H1 (cell line): ENCODE measurements at regions not wholly inside any gene's neighbourhood (a gene's known extent, or its start where the extent isn't known, plus 50 kb on each side); places are given as distances from the start of the nearest gene placed in this dataset.

Experiments
- CTCF ChIA-PET: fragments of 300-600 bp; sonication (Branson Sonifier 250); formaldehyde crosslinking; loops from one replicate; lab custom pipeline; 2021; ENCODE audit not compliant: partially characterized antibody; lab: Charles Lee
- POLR2A ChIA-PET: fragments of 300-600 bp; sonication (Branson Sonifier 250); formaldehyde crosslinking; loops from one replicate; lab custom pipeline; 2021; ENCODE audit warnings: inconsistent platforms; ENCODE audit not compliant: partially characterized antibody; lab: Charles Lee
- DNase-seq, 2 experiments: peaks; one replicate each; pipeline versions ENCODE4 v3.0.0 to v3.0.0-alpha.2; 2010 to 2022; ENCODE audit warnings: low spot score in 2 of 2, low read depth in 1 of 2, mixed read lengths in 1 of 2
- FAIRE-seq: peaks from 2 replicates; lab custom pipeline; 2011; peaks lifted over from hg19 to GRCh38; lab: Jason Lieb, UNC
- H2AFZ ChIP-seq: 2 replicates; pipeline ENCODE4 v1.8.1; 2012; ENCODE audit warnings: low read length, inconsistent platforms
- H2AK5ac ChIP-seq: 2 replicates; pipeline ENCODE4 v1.6.1; 2013; ENCODE audit warnings: low read depth, low read length
- H2BK120ac ChIP-seq: replicated peaks from 2 replicates; pipeline ENCODE3; 2013; ENCODE audit warnings: low read depth, low read length, inconsistent platforms
- H2BK12ac ChIP-seq: 2 replicates; pipeline ENCODE4 v1.6.1; 2013; ENCODE audit warnings: low read depth, low read length
- H2BK15ac ChIP-seq: 2 replicates; pipeline ENCODE4 v1.6.1; 2013; ENCODE audit warnings: low read length
- H2BK20ac ChIP-seq: 2 replicates; pipeline ENCODE4 v1.6.1; 2013; ENCODE audit warnings: low read length
- H2BK5ac ChIP-seq: 2 replicates; pipeline ENCODE4 v1.6.1; 2013; ENCODE audit warnings: low read depth, low read length
- H3K14ac ChIP-seq: 2 replicates; pipeline ENCODE4 v1.6.1; 2013; ENCODE audit warnings: inconsistent platforms; ENCODE audit not compliant: insufficient read length
- H3K18ac ChIP-seq: 2 replicates; pipeline ENCODE4 v1.6.1; 2013; ENCODE audit warnings: low read length; ENCODE audit errors: extremely low read depth
- H3K23ac ChIP-seq: 2 replicates; pipeline ENCODE4 v1.6.1; 2013; ENCODE audit warnings: inconsistent platforms; ENCODE audit not compliant: insufficient read length
- H3K23me2 ChIP-seq: 2 replicates; pipeline ENCODE4 v1.6.1; 2013; ENCODE audit warnings: low read depth, low read length
- H3K27ac ChIP-seq: 2 replicates; pipeline ENCODE4 v1.6.1; 2011; ENCODE audit warnings: low read depth, low read length, inconsistent platforms
- H3K27me3 ChIP-seq, 4 experiments: replicated peaks in 1 of 4; 1 replicate in 1 of 4; 2 replicates in 3 of 4; pipeline versions ENCODE4 v1.6.1 to v1.8.1; 2011 to 2013; ENCODE audit warnings: low read length in 3 of 4, mild to moderate bottlenecking in 3 of 4, inconsistent platforms in 2 of 4, mixed read lengths in 2 of 4, moderate library complexity in 1 of 4; ENCODE audit not compliant: control insufficient read depth in 3 of 4, insufficient read depth in 3 of 4; ENCODE audit errors: extremely low read depth in 1 of 4
- H3K36me3 ChIP-seq, 4 experiments: 2 replicates each; pipeline versions ENCODE4 v1.6.1 to v1.8.1; 2011 to 2013; ENCODE audit warnings: mild to moderate bottlenecking in 4 of 4, low read length in 3 of 4, moderate library complexity in 2 of 4, control low read depth in 1 of 4, inconsistent platforms in 1 of 4; ENCODE audit not compliant: insufficient read depth in 4 of 4, control insufficient read depth in 2 of 4
- H3K4ac ChIP-seq: replicated peaks from 2 replicates; pipeline ENCODE3; 2013; ENCODE audit warnings: low read length, low read depth, mixed read lengths, inconsistent platforms; ENCODE audit not compliant: insufficient read length
- H3K4me1 ChIP-seq, 4 experiments: replicated peaks in 1 of 4; 1 replicate in 1 of 4; 2 replicates in 3 of 4; pipeline versions ENCODE4 v1.6.1 to v1.8.1; 2011 to 2013; ENCODE audit warnings: low read length in 3 of 4, inconsistent platforms in 2 of 4, mixed read lengths in 1 of 4; ENCODE audit not compliant: insufficient read depth in 4 of 4, control insufficient read depth in 3 of 4
- H3K4me2 ChIP-seq, 2 experiments: 2 replicates each; pipeline versions ENCODE4 v1.6.1 to v1.8.1; 2011 to 2013; ENCODE audit warnings: low read depth in 2 of 2, low read length in 2 of 2, control low read depth in 1 of 2, inconsistent platforms in 1 of 2, mild to moderate bottlenecking in 1 of 2; ENCODE audit not compliant: insufficient read depth in 1 of 2
- H3K4me3 ChIP-seq, 4 experiments: fragments of 200-600, 300-600 bp in 1 of 4; sonication (generic), shearing (Covaris generic), sonication (Bioruptor Twin) in 1 of 4; 2 replicates each; pipeline versions ENCODE4 v1.5.1 to v1.8.1; 2011 to 2016; ENCODE audit warnings: low read length in 4 of 4, low read depth in 3 of 4, control low read depth in 2 of 4, inconsistent platforms in 2 of 4, mild to moderate bottlenecking in 2 of 4, mixed read lengths in 1 of 4, moderate library complexity in 1 of 4; ENCODE audit not compliant: insufficient read depth in 2 of 4; ENCODE audit errors: extremely low read depth in 1 of 4
- H3K56ac ChIP-seq: replicated peaks from 2 replicates; pipeline ENCODE3; 2013; ENCODE audit warnings: low read depth, mild to moderate bottlenecking, mixed read lengths, low read length, inconsistent platforms; ENCODE audit not compliant: insufficient read length
- H3K79me1 ChIP-seq: 2 replicates; pipeline ENCODE4 v1.6.1; 2013; ENCODE audit warnings: low read depth, low read length, control low read depth
- H3K79me2 ChIP-seq, 2 experiments: 2 replicates each; pipeline versions ENCODE4 v1.6.1 to v1.8.1; 2012 to 2013; ENCODE audit warnings: low read length in 2 of 2, mild to moderate bottlenecking in 2 of 2, inconsistent platforms in 1 of 2; ENCODE audit not compliant: insufficient read depth in 2 of 2, control insufficient read depth in 1 of 2
- H3K9ac ChIP-seq, 4 experiments: replicated peaks in 1 of 4; 1 replicate in 1 of 4; 2 replicates in 3 of 4; pipeline versions ENCODE4 v1.6.1 to v1.8.1; 2011 to 2013; ENCODE audit warnings: low read depth in 3 of 4, low read length in 3 of 4, control low read depth in 2 of 4, mild to moderate bottlenecking in 2 of 4, moderate library complexity in 2 of 4, inconsistent platforms in 1 of 4; ENCODE audit errors: extremely low read depth in 1 of 4
- H3K9me3 ChIP-seq, 2 experiments: 2 replicates each; pipeline versions ENCODE4 v1.6.1 to v1.8.1; 2012 to 2013; ENCODE audit warnings: mild to moderate bottlenecking in 2 of 2, moderate library complexity in 2 of 2, control low read depth in 1 of 2, inconsistent platforms in 1 of 2, low read depth in 1 of 2, low read length in 1 of 2, mixed read lengths in 1 of 2; ENCODE audit not compliant: insufficient read depth in 2 of 2
- H4K20me1 ChIP-seq, 2 experiments: replicated peaks in 1 of 2; 2 replicates each; pipeline versions ENCODE3 to v1.8.1; 2011 to 2013; ENCODE audit warnings: inconsistent platforms in 2 of 2, low read length in 2 of 2, mild to moderate bottlenecking in 1 of 2; ENCODE audit not compliant: insufficient read depth in 2 of 2, control insufficient read depth in 1 of 2
- H4K5ac ChIP-seq: 2 replicates; pipeline ENCODE4 v1.6.1; 2013; ENCODE audit warnings: low read length, low read depth, mixed read lengths, inconsistent platforms; ENCODE audit not compliant: insufficient read length
- H4K8ac ChIP-seq: 2 replicates; pipeline ENCODE4 v1.8.0; 2013; ENCODE audit warnings: mild to moderate bottlenecking, moderate library complexity, low read length, inconsistent platforms; ENCODE audit not compliant: insufficient read depth; ENCODE audit errors: extremely low read depth
- H4K91ac ChIP-seq: replicated peaks from 2 replicates; pipeline ENCODE3; 2013; ENCODE audit warnings: low read length, mixed read lengths, inconsistent platforms; ENCODE audit not compliant: insufficient read length
- CBX5 ChIP-seq: fragments of 300-800, 300-1000 bp; sonication (generic); IDR thresholded peaks from 2 replicates; pipeline ENCODE4 v1.7.1; 2016; ENCODE audit warnings: antibody characterized with exemption, low read length, low read depth
- CTBP2 ChIP-seq: IDR thresholded peaks from 2 replicates; pipeline ENCODE4 v1.7.0; 2011; ENCODE audit warnings: borderline replicate concordance, mild to moderate bottlenecking, moderate library complexity, mixed read lengths, low read length; ENCODE audit not compliant: insufficient read depth, insufficient read length
- CTCF ChIP-seq, 3 experiments: IDR thresholded peaks; 1 replicate in 2 of 3; 2 replicates in 1 of 3; pipeline versions ENCODE4 v1.5.1 to v1.6.1; 2011; ENCODE audit warnings: low read length in 3 of 3, mild to moderate bottlenecking in 3 of 3, inconsistent platforms in 2 of 3, low read depth in 1 of 3, moderate library complexity in 1 of 3; ENCODE audit not compliant: insufficient read depth in 1 of 3; ENCODE audit errors: control extremely low read depth in 1 of 3
- NRF1 ChIP-seq: IDR thresholded peaks from 2 replicates; pipeline ENCODE4 v1.6.1; 2011; ENCODE audit warnings: mild to moderate bottlenecking, low read depth, low read length, improper control_type of control experiment
- RAD21 ChIP-seq, 2 experiments: IDR thresholded peaks in 1 of 2; conservative IDR thresholded peaks in 1 of 2; 2 replicates each; pipeline ENCODE4 v1.6.1; 2011; ENCODE audit warnings: low read depth in 2 of 2, low read length in 2 of 2, improper control_type of control experiment in 1 of 2, inconsistent platforms in 1 of 2, mild to moderate bottlenecking in 1 of 2, moderate library complexity in 1 of 2
- RNF2 ChIP-seq: fragments of 200-900, 300-1000 bp; sonication (generic); IDR thresholded peaks from 2 replicates; pipeline ENCODE4 v1.7.1; 2016; ENCODE audit warnings: borderline replicate concordance, low read depth, mild to moderate bottlenecking, antibody characterized with exemption, low read length; ENCODE audit not compliant: poor library complexity, severe bottlenecking; ENCODE audit errors: missing control alignments
- SIN3A ChIP-seq, 2 experiments: IDR thresholded peaks in 1 of 2; conservative IDR thresholded peaks in 1 of 2; 2 replicates each; pipeline ENCODE4 v1.6.1; 2011 to 2012; ENCODE audit warnings: low read length in 2 of 2, improper control_type of control experiment in 1 of 2, low read depth in 1 of 2, mild to moderate bottlenecking in 1 of 2
- SIRT6 ChIP-seq: IDR thresholded peaks from one replicate; pipeline ENCODE4 v1.7.1; 2012; ENCODE audit warnings: low read length, inconsistent platforms
- TEAD4 ChIP-seq: IDR thresholded peaks from 2 replicates; pipeline ENCODE4 v1.6.1; 2012; ENCODE audit warnings: low read depth, low read length, inconsistent platforms, mixed read lengths
- YY1 ChIP-seq: IDR thresholded peaks from 2 replicates; pipeline ENCODE4 v1.6.1; 2011; ENCODE audit warnings: low read depth, mild to moderate bottlenecking, low read length
- ZNF274 ChIP-seq: IDR thresholded peaks from 2 replicates; pipeline ENCODE4 v1.7.0; 2012; ENCODE audit warnings: low read length, borderline replicate concordance; ENCODE audit errors: extremely low read depth
- WGBS, 2 experiments: shearing (Covaris generic) in 1 of 2; methylation state at CpG; one replicate each; pipeline versions ENCODE4 v1.1.6 to v1.1.7; 2013 to 2015; ENCODE audit warnings: low lambda C conversion rate in 2 of 2, mixed read lengths in 2 of 2, inconsistent platforms in 1 of 2, low coverage in 1 of 2, missing lambda C conversion rate in 1 of 2; ENCODE audit not compliant: insufficient replicate concordance in 2 of 2, insufficient coverage in 1 of 2, insufficient read length in 1 of 2; ENCODE audit errors: extremely low coverage in 1 of 2, missing lambda C conversion rate in 1 of 2; 5-methylcytosine and 5-hydroxymethylcytosine counted together

- Histone ChIP-seq H4K91ac (no peak overlapping the region), H3K27ac (no peak overlapping the region), H2BK120ac (no peak overlapping the region), H3K9ac (no peak overlapping the region), H4K5ac (no peak overlapping the region), H3K18ac (no peak overlapping the region; the same call in 1 of the 2 replicates), H3K23ac (no peak overlapping the region), H3K56ac (no peak overlapping the region), H3K36me3 (no peaks in the 10 kb centered on the region), H3K79me2 (no peaks in the 10 kb centered on the region), H3K14ac (no peak overlapping the region), H3K79me1 (no peaks in the 10 kb centered on the region; the same call in 1 of the 2 replicates), H2AFZ (no peak overlapping the region), H3K4me2 (no peak overlapping the region), H3K9me3 (no peaks in the 10 kb centered on the region), H3K4ac (no peak overlapping the region), H2BK20ac (no peak overlapping the region), H3K4me3 (no peak overlapping the region), H3K23me2 (peaks cover 5% of the 10 kb centered on the region; the same call in 1 of the 2 replicates), H2BK15ac (no peak overlapping the region), H2AK5ac (no peak overlapping the region), H2BK12ac (no peak overlapping the region), H3K4me1 (no peaks in the 10 kb centered on the region), H3K27me3 (no peaks in the 10 kb centered on the region), H4K20me1 (no peaks in the 10 kb centered on the region), H4K8ac (no peak overlapping the region), H2BK5ac (no peak overlapping the region)
- DNase-seq (no peak), FAIRE-seq (no peak)
- 87% methylated on average over 13 of the region's 13 CpGs; no CpG with 5 or more reads in 1 of the 2 experiments for WGBS, 2 experiments
- POLR2A ChIA-PET, result no interaction called here
- CTCF ChIA-PET, result no interaction called here
- TF ChIP-seq CTBP2 (no peak), ZNF274 (no peak), RAD21 (IDR thresholded peaks at IDR 0.05 in 1 of 2, conservative IDR thresholded peaks at IDR 0.05 in 1 of 2; ENCODE audit: low read depth in 2 of 2, low read length in 2 of 2) (no peak; a peak in 1 of 4 replicates), NRF1 (no peak), SIN3A (conservative IDR thresholded peaks at IDR 0.05 in 1 of 2, IDR thresholded peaks at IDR 0.05 in 1 of 2; ENCODE audit: low read depth in 1 of 2, low read length in 2 of 2) (no peak), TEAD4 (no peak), SIRT6 (no peak), RNF2 (no peak), CBX5 (no peak), YY1 (no peak), CTCF (IDR thresholded peaks at IDR 0.05; ENCODE audit: control extremely low read depth in 1 of 3, insufficient read depth in 1 of 3, low read depth in 1 of 3, low read length in 3 of 3) (no peak)
Measured at GRCh38 chr2:5562426-5562825, 129.8 kb upstream of the SOX11 start.
